Tibial artery (tissue), 4 donors: ENCODE measurements at regions not wholly inside any gene's neighbourhood (a gene's known extent, or its start where the extent isn't known, plus 50 kb on each side); places are given as distances from the start of the nearest gene placed in this dataset.

Experiments
- DNase-seq, 2 donors: peaks; one replicate each; pipeline ENCODE4 v3.0.0-alpha.2; 2019
- H3K27ac ChIP-seq, 2 donors: fragments of 200-600 bp; sonication (generic) in 1 of 2; 1 replicate in 1 of 2; 2 replicates in 1 of 2; pipeline ENCODE4 v1.5.1; 2018 to 2019; ENCODE audit warnings: mild to moderate bottlenecking in 1 of 2
- H3K27me3 ChIP-seq, 2 donors: fragments of 200-600 bp; sonication (generic) in 1 of 2; one replicate each; pipeline versions ENCODE4 v1.5.1 to v1.6.0; 2016 to 2019
- H3K36me3 ChIP-seq, 3 donors: fragments of 200-600 bp; sonication (generic) in 2 of 3; one replicate each; pipeline ENCODE4 v1.5.1; 2016 to 2019; ENCODE audit warnings: mild to moderate bottlenecking in 2 of 3
- H3K4me1 ChIP-seq, 4 donors: fragments of 200-600 bp; sonication (generic) in 2 of 4; 1 replicate in 3 of 4; 2 replicates in 1 of 4; pipeline ENCODE4 v1.5.1; 2016 to 2019
- H3K4me3 ChIP-seq, 2 donors: fragments of 200-600 bp; sonication (generic) in 1 of 2; 1 replicate in 1 of 2; 2 replicates in 1 of 2; pipeline ENCODE4 v1.5.1; 2018 to 2019; ENCODE audit warnings: mild to moderate bottlenecking in 2 of 2
- H3K9me3 ChIP-seq, 3 donors: fragments of 200-600 bp; sonication (generic) in 1 of 3; one replicate each; pipeline ENCODE4 v1.5.1; 2016 to 2019
- intact Hi-C: fragments of 100-400 bp; cut with DNase I; formaldehyde crosslinking; loops from one replicate; pipeline ENCODE4 v1.15.0; 2023; ENCODE audit warnings: low total_unique reads
- TF ChIP-seq, protein P1 (sequence below), 2 experiments: fragments of 200-600 bp in 1 of 2; fragments of 450-650 bp in 1 of 2; IDR thresholded peaks; one replicate each; pipeline ENCODE4 v1.5.1; 2017 to 2019; ENCODE audit warnings: antibody characterized with exemption in 2 of 2, mild to moderate bottlenecking in 1 of 2, moderate library complexity in 1 of 2

- no peaks in the 10 kb centered on the region for H3K27me3 ChIP-seq
- H3K27ac ChIP-seq: no peak overlapping the region
- H3K4me1 ChIP-seq: peaks cover 0 to 11% (median 0%) of the 10 kb centered on the region in 4 donors
- H3K36me3 ChIP-seq: no peaks in the 10 kb centered on the region
- no peak overlapping the region for H3K4me3 ChIP-seq
- intact Hi-C loops: no loop called here
- H3K9me3 ChIP-seq: no peaks in the 10 kb centered on the region
- TF ChIP-seq, protein P1, sequence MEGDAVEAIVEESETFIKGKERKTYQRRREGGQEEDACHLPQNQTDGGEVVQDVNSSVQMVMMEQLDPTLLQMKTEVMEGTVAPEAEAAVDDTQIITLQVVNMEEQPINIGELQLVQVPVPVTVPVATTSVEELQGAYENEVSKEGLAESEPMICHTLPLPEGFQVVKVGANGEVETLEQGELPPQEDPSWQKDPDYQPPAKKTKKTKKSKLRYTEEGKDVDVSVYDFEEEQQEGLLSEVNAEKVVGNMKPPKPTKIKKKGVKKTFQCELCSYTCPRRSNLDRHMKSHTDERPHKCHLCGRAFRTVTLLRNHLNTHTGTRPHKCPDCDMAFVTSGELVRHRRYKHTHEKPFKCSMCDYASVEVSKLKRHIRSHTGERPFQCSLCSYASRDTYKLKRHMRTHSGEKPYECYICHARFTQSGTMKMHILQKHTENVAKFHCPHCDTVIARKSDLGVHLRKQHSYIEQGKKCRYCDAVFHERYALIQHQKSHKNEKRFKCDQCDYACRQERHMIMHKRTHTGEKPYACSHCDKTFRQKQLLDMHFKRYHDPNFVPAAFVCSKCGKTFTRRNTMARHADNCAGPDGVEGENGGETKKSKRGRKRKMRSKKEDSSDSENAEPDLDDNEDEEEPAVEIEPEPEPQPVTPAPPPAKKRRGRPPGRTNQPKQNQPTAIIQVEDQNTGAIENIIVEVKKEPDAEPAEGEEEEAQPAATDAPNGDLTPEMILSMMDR (IDR thresholded peaks at IDR 0.05): no peak
- DNase-seq: no peak
Observed at GRCh38 chr10:36725581-36726520, 399.5 kb upstream of the ANKRD30A start.

GRCh38 chr10:36722777-36723176 lies 402.6 kb upstream of the ANKRD30A start:
- Histone ChIP-seq H3K9me3 (no peaks in the 10 kb centered on the region), H3K36me3 (no peaks in the 10 kb centered on the region), H3K4me1 (peaks cover 0 to 11% (median 0%) of the 10 kb centered on the region in 4 donors), H3K27me3 (no peaks in the 10 kb centered on the region), H3K27ac (no peak overlapping the region), H3K4me3 (no peak overlapping the region)
- no peak for DNase-seq
- intact Hi-C loops: no loop called here
- TF ChIP-seq, protein P1 (IDR thresholded peaks at IDR 0.05): no peak

- TF ChIP-seq, protein P1 (IDR thresholded peaks at IDR 0.05): no peak
- Histone ChIP-seq H3K4me3 (no peak overlapping the region), H3K27me3 (no peaks in the 10 kb centered on the region), H3K4me1 (peaks cover 0 to 11% (median 0%) of the 10 kb centered on the region in 4 donors), H3K36me3 (no peaks in the 10 kb centered on the region), H3K9me3 (no peaks in the 10 kb centered on the region), H3K27ac (no peak overlapping the region)
- DNase-seq: no peak
- intact Hi-C loops: no loop called here
Observed at GRCh38 chr10:36721871-36722270, 403.5 kb upstream of the ANKRD30A start.

- Histone ChIP-seq H3K27ac (no peak overlapping the region), H3K9me3 (no peaks in the 10 kb centered on the region), H3K4me3 (no peak overlapping the region), H3K4me1 (peaks cover 0 to 9% (median 0%) of the 10 kb centered on the region in 4 donors), H3K36me3 (no peaks in the 10 kb centered on the region), H3K27me3 (no peaks in the 10 kb centered on the region)
- intact Hi-C loops: no loop called here
- TF ChIP-seq, protein P1 (IDR thresholded peaks at IDR 0.05): no peak
- no peak for DNase-seq
Observed at GRCh38 chr10:36720895-36721294, 404.5 kb upstream of the ANKRD30A start.

DNA sequence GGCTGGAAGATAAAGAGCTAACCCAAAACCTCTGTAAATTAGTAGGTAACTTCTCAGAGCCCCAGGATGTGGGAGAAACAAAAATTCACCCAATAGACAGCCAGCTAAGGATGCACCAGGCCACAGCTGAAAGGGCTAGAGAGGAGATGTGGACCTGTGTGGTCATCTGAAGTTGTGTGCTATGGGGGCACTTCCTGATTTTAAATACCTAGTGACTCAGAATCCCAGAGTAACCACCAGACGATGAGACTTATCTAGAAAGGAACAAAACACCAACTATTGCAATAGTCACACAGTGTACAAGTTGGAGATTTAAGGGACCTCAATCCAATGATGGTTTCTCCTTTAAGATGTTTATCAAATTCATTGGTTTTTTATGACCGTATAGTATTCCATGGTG lies 408.3 kb upstream of the ANKRD30A start:
- Histone ChIP-seq H3K27ac (no peak overlapping the region), H3K27me3 (no peaks in the 10 kb centered on the region), H3K36me3 (no peaks in the 10 kb centered on the region), H3K4me1 (no peaks in the 10 kb centered on the region), H3K4me3 (no peak overlapping the region), H3K9me3 (no peaks in the 10 kb centered on the region)
- intact Hi-C loops: no loop called here
- no peak for DNase-seq
- TF ChIP-seq, protein P1 (IDR thresholded peaks at IDR 0.05): no peak
